NB4 (cell line): ENCODE measurements at regions not wholly inside any gene's neighbourhood (a gene's known extent, or its start where the extent isn't known, plus 50 kb on each side); places are given as distances from the start of the nearest gene placed in this dataset.

Experiments
- DNase-seq: peaks from one replicate; pipeline ENCODE4 v3.0.0; 2010; ENCODE audit warnings: low read depth
- H3K4me3 ChIP-seq: one replicate; pipeline ENCODE4 v1.5.1; 2011; ENCODE audit warnings: mild to moderate bottlenecking, low read depth, low read length, moderate library complexity
- MAX ChIP-seq: IDR thresholded peaks from 2 replicates; pipeline ENCODE4 v1.6.1; 2011; ENCODE audit warnings: low read depth, low read length
- MYC ChIP-seq: IDR thresholded peaks from 2 replicates; pipeline ENCODE4 v1.6.1; 2011; ENCODE audit warnings: low read depth, low read length
- POLR2A ChIP-seq: IDR thresholded peaks from 2 replicates; pipeline ENCODE4 v1.6.1; 2011; ENCODE audit warnings: mild to moderate bottlenecking; ENCODE audit not compliant: insufficient read length; ENCODE audit errors: extremely low read depth
- TF ChIP-seq, protein P1 (sequence below): IDR thresholded peaks from one replicate; pipeline ENCODE4 v1.5.1; 2012; ENCODE audit warnings: low read depth, low read length

- DNase-seq, result no peak
- H3K4me3 ChIP-seq, result no peak overlapping the region
- no peak for TF ChIP-seq POLR2A
- TF ChIP-seq MAX, result no peak
- no peak for TF ChIP-seq MYC
- TF ChIP-seq, protein P1, sequence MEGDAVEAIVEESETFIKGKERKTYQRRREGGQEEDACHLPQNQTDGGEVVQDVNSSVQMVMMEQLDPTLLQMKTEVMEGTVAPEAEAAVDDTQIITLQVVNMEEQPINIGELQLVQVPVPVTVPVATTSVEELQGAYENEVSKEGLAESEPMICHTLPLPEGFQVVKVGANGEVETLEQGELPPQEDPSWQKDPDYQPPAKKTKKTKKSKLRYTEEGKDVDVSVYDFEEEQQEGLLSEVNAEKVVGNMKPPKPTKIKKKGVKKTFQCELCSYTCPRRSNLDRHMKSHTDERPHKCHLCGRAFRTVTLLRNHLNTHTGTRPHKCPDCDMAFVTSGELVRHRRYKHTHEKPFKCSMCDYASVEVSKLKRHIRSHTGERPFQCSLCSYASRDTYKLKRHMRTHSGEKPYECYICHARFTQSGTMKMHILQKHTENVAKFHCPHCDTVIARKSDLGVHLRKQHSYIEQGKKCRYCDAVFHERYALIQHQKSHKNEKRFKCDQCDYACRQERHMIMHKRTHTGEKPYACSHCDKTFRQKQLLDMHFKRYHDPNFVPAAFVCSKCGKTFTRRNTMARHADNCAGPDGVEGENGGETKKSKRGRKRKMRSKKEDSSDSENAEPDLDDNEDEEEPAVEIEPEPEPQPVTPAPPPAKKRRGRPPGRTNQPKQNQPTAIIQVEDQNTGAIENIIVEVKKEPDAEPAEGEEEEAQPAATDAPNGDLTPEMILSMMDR, result no peak
These were observed 381.5 kb upstream of the B3GALT2 start for GRCh38 chr1:193567937-193568336.

DNA sequence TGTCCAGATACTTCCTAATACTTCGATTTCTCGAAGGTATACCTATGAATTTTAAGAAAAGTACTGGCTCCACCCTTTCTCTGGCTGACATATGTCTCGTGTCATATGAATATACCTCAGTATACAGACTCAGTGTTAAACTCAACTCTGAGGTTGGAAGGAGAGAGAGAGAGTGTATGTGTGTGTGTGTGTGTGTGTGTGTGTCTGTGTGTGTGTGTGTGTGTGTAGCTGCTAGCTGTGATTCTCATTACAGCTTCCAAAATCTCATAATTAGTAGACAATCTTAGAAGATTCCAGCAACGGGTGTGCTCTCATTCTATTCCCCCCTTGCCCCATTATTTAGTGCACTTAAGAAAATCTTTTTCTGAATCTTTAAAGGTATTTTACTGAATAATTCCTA, 380.3 kb upstream of the B3GALT2 start:
- no peak overlapping the region for H3K4me3 ChIP-seq
- no peak for TF ChIP-seq POLR2A
- TF ChIP-seq, protein P1, result no peak
- TF ChIP-seq MAX, result no peak
- TF ChIP-seq MYC, result no peak
- DNase-seq, result no peak

DNA sequence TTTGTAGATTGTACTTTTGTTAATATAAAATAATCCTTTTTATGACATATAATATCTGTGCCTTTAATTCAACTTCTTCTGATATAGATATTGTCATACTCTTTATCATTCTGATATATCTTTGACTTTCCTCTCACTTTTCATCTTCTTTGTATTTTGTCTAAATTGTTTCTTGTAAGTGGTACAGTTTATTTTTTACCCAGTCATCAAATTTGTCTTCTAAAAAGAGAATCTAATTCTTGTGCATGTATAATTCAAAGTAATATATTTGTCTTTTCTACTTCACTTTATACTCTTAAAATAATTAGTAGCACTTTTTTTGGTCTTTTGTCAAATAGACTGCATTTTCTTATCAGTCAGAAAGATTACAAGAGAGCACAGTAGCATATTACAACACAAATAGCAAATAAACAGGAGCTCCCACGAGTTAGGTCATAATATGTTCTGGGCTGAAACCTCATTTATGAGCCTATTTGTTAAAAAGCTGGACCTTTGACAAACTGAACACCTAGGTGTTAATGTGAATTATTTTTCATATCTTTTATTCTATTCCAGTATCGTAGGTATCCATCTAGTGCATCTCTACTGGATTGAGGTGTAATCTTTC, 379.7 kb upstream of the B3GALT2 start:
- DNase-seq, result no peak
- no peak overlapping the region for H3K4me3 ChIP-seq
- TF ChIP-seq, protein P1, result no peak
- TF ChIP-seq MYC, result no peak
- no peak for TF ChIP-seq POLR2A
- no peak for TF ChIP-seq MAX

GRCh38 chr1:193562121-193562520, 375.7 kb upstream of the B3GALT2 start:
- no peak for DNase-seq
- TF ChIP-seq MYC, result no peak
- no peak for TF ChIP-seq POLR2A
- TF ChIP-seq MAX, result no peak
- TF ChIP-seq, protein P1, result no peak
- no peak overlapping the region for H3K4me3 ChIP-seq

GRCh38 chr1:193558491-193559028, 372.1 kb upstream of the B3GALT2 start:
- TF ChIP-seq, protein P1, result no peak
- TF ChIP-seq POLR2A, result no peak
- TF ChIP-seq MAX, result no peak
- TF ChIP-seq MYC, result no peak
- no peak for DNase-seq
- no peak overlapping the region for H3K4me3 ChIP-seq
